SJSA1 (cell line): ENCODE measurements at regions not wholly inside any gene's neighbourhood (a gene's known extent, or its start where the extent isn't known, plus 50 kb on each side); places are given as distances from the start of the nearest gene placed in this dataset.

Experiments
- DNase-seq, 2 experiments: peaks; one replicate each; pipeline ENCODE4 v3.0.0-alpha.2; 2015 to 2020; ENCODE audit warnings: low spot score in 2 of 2, low read depth in 1 of 2
- H3K27ac ChIP-seq: fragments of 250-450 bp; sonication (Bioruptor Pico); 2 replicates; pipeline ENCODE4 v1.5.1; 2020; ENCODE audit warnings: mild to moderate bottlenecking, moderate library complexity
- H3K27me3 ChIP-seq: fragments of 250-450 bp; sonication (Bioruptor Pico); replicated peaks from 2 replicates; pipeline ENCODE4 v1.5.1; 2020; ENCODE audit warnings: mild to moderate bottlenecking, moderate library complexity
- H3K36me3 ChIP-seq: fragments of 250-450 bp; sonication (Bioruptor Pico); 2 replicates; pipeline ENCODE4 v1.5.1; 2020; ENCODE audit warnings: mild to moderate bottlenecking
- H3K4me1 ChIP-seq: fragments of 250-450 bp; sonication (Bioruptor Pico); replicated peaks from 2 replicates; pipeline ENCODE4 v1.6.1; 2021; ENCODE audit warnings: mild to moderate bottlenecking
- H3K4me3 ChIP-seq: fragments of 250-450 bp; sonication (Bioruptor Pico); 2 replicates; pipeline ENCODE4 v1.5.1; 2020; ENCODE audit warnings: mild to moderate bottlenecking
- H3K9me3 ChIP-seq: fragments of 250-450 bp; sonication (Bioruptor Pico); replicated peaks from 2 replicates; pipeline ENCODE4 v1.5.1; 2020; ENCODE audit warnings: mild to moderate bottlenecking

GRCh38 chr4:126850286-126850685 is 782.5 kb upstream of the INTU start:
- Histone ChIP-seq H3K27ac (peak overlapping the region; percentile 36), H3K9me3 (no peaks in the 10 kb centered on the region), H3K27me3 (no peaks in the 10 kb centered on the region), H3K36me3 (no peaks in the 10 kb centered on the region), H3K4me3 (no peak overlapping the region), H3K4me1 (peaks cover 17% of the 10 kb centered on the region)
- DNase-seq, result peak; percentile 76 to 82

- H3K4me1 ChIP-seq, result peaks cover 17% of the 10 kb centered on the region
- DNase-seq, result no peak
- H3K36me3 ChIP-seq, result no peaks in the 10 kb centered on the region
- no peak overlapping the region for H3K27ac ChIP-seq
- H3K9me3 ChIP-seq, result no peaks in the 10 kb centered on the region
- H3K4me3 ChIP-seq, result no peak overlapping the region
- H3K27me3 ChIP-seq, result no peaks in the 10 kb centered on the region
Observed at GRCh38 chr4:126851391-126851790, 781.4 kb upstream of the INTU start.

GRCh38 chr4:126853715-126854114 is 779.0 kb upstream of the INTU start:
- H3K36me3 ChIP-seq, result no peaks in the 10 kb centered on the region
- no peaks in the 10 kb centered on the region for H3K9me3 ChIP-seq
- DNase-seq, result no peak
- H3K4me3 ChIP-seq, result no peak overlapping the region
- H3K27me3 ChIP-seq, result no peaks in the 10 kb centered on the region
- peaks cover 17% of the 10 kb centered on the region for H3K4me1 ChIP-seq
- H3K27ac ChIP-seq, result no peak overlapping the region

GRCh38 chr4:126856906-126857305 is 775.9 kb upstream of the INTU start:
- Histone ChIP-seq H3K4me3 (no peak overlapping the region), H3K27ac (no peak overlapping the region), H3K4me1 (no peaks in the 10 kb centered on the region), H3K9me3 (no peaks in the 10 kb centered on the region), H3K36me3 (no peaks in the 10 kb centered on the region), H3K27me3 (no peaks in the 10 kb centered on the region)
- no peak for DNase-seq

GRCh38 chr4:126859314-126859713 is 773.4 kb upstream of the INTU start:
- H3K27me3 ChIP-seq, result no peaks in the 10 kb centered on the region
- H3K4me1 ChIP-seq, result no peaks in the 10 kb centered on the region
- no peak for DNase-seq
- no peaks in the 10 kb centered on the region for H3K36me3 ChIP-seq
- no peaks in the 10 kb centered on the region for H3K9me3 ChIP-seq
- no peak overlapping the region for H3K4me3 ChIP-seq
- no peak overlapping the region for H3K27ac ChIP-seq

- Histone ChIP-seq H3K36me3 (no peaks in the 10 kb centered on the region), H3K4me3 (no peak overlapping the region), H3K27me3 (no peaks in the 10 kb centered on the region), H3K27ac (no peak overlapping the region), H3K4me1 (no peaks in the 10 kb centered on the region), H3K9me3 (no peaks in the 10 kb centered on the region)
- no peak for DNase-seq
Observed at GRCh38 chr4:126859872-126860271, 772.9 kb upstream of the INTU start.

GRCh38 chr4:126860308-126860707 is 772.4 kb upstream of the INTU start:
- no peaks in the 10 kb centered on the region for H3K36me3 ChIP-seq
- H3K4me3 ChIP-seq, result no peak overlapping the region
- H3K27ac ChIP-seq, result no peak overlapping the region
- no peak for DNase-seq
- no peaks in the 10 kb centered on the region for H3K4me1 ChIP-seq
- H3K27me3 ChIP-seq, result no peaks in the 10 kb centered on the region
- no peaks in the 10 kb centered on the region for H3K9me3 ChIP-seq

GRCh38 chr4:126869967-126870366 is 762.8 kb upstream of the INTU start:
- Histone ChIP-seq H3K4me1 (no peaks in the 10 kb centered on the region), H3K36me3 (no peaks in the 10 kb centered on the region), H3K27me3 (no peaks in the 10 kb centered on the region), H3K9me3 (no peaks in the 10 kb centered on the region), H3K27ac (no peak overlapping the region), H3K4me3 (no peak overlapping the region)
- DNase-seq, result no peak

- no peak for DNase-seq
- no peaks in the 10 kb centered on the region for H3K4me1 ChIP-seq
- H3K9me3 ChIP-seq, result no peaks in the 10 kb centered on the region
- H3K27me3 ChIP-seq, result no peaks in the 10 kb centered on the region
- H3K36me3 ChIP-seq, result no peaks in the 10 kb centered on the region
- H3K4me3 ChIP-seq, result no peak overlapping the region
- H3K27ac ChIP-seq, result no peak overlapping the region
Observed at GRCh38 chr4:126871810-126872209, 760.9 kb upstream of the INTU start.

GRCh38 chr4:126874533-126874932 is 758.2 kb upstream of the INTU start:
- no peaks in the 10 kb centered on the region for H3K9me3 ChIP-seq
- no peak overlapping the region for H3K27ac ChIP-seq
- no peaks in the 10 kb centered on the region for H3K4me1 ChIP-seq
- no peaks in the 10 kb centered on the region for H3K27me3 ChIP-seq
- DNase-seq, result no peak
- H3K4me3 ChIP-seq, result no peak overlapping the region
- no peaks in the 10 kb centered on the region for H3K36me3 ChIP-seq

- Histone ChIP-seq H3K4me1 (no peaks in the 10 kb centered on the region), H3K9me3 (no peaks in the 10 kb centered on the region), H3K27ac (no peak overlapping the region), H3K36me3 (no peaks in the 10 kb centered on the region), H3K27me3 (no peaks in the 10 kb centered on the region), H3K4me3 (no peak overlapping the region)
- no peak for DNase-seq
Observed at GRCh38 chr4:126888968-126889367, 743.8 kb upstream of the INTU start.

GRCh38 chr4:126890383-126890782 is 742.4 kb upstream of the INTU start:
- Histone ChIP-seq H3K9me3 (no peaks in the 10 kb centered on the region), H3K27ac (no peak overlapping the region), H3K4me3 (no peak overlapping the region), H3K4me1 (no peaks in the 10 kb centered on the region), H3K36me3 (no peaks in the 10 kb centered on the region), H3K27me3 (no peaks in the 10 kb centered on the region)
- DNase-seq, result no peak

- no peak overlapping the region for H3K4me3 ChIP-seq
- H3K36me3 ChIP-seq, result no peaks in the 10 kb centered on the region
- H3K9me3 ChIP-seq, result no peaks in the 10 kb centered on the region; the same call in 1 of the 2 replicates
- no peaks in the 10 kb centered on the region for H3K27me3 ChIP-seq
- H3K4me1 ChIP-seq, result no peaks in the 10 kb centered on the region
- DNase-seq, result no peak
- H3K27ac ChIP-seq, result no peak overlapping the region
Observed at GRCh38 chr4:126890994-126891393, 741.8 kb upstream of the INTU start.

GRCh38 chr4:126894963-126895362 is 737.8 kb upstream of the INTU start:
- Histone ChIP-seq H3K4me1 (no peaks in the 10 kb centered on the region), H3K27me3 (no peaks in the 10 kb centered on the region), H3K9me3 (peaks cover 3% of the 10 kb centered on the region; the same call in 1 of the 2 replicates), H3K36me3 (no peaks in the 10 kb centered on the region), H3K4me3 (no peak overlapping the region), H3K27ac (no peak overlapping the region)
- no peak for DNase-seq

GRCh38 chr4:126895988-126896570 is 736.7 kb upstream of the INTU start:
- no peaks in the 10 kb centered on the region for H3K36me3 ChIP-seq
- no peak overlapping the region for H3K4me3 ChIP-seq
- H3K9me3 ChIP-seq, result peaks cover 3% of the 10 kb centered on the region; the same call in 1 of the 2 replicates
- DNase-seq, result no peak
- H3K27ac ChIP-seq, result no peak overlapping the region
- H3K4me1 ChIP-seq, result no peaks in the 10 kb centered on the region
- no peaks in the 10 kb centered on the region for H3K27me3 ChIP-seq
